Effector memory CD4-positive, alpha-beta T cell (primary cell): ENCODE measurements at regions not wholly inside any gene's neighbourhood (a gene's known extent, or its start where the extent isn't known, plus 50 kb on each side); places are given as distances from the start of the nearest gene placed in this dataset.
"Not testable (repeated sequence)": the region's sequence is repeated elsewhere in the genome, so short reads cannot be mapped to it uniquely, and the experiment has no call there.

Experiments
- DNase-seq, 3 donors: peaks; one replicate each; pipeline ENCODE4 v3.0.0-alpha.2; 2020
- H3K27ac ChIP-seq: 2 replicates; pipeline ENCODE4 v1.7.0; 2013; ENCODE audit warnings: mild to moderate bottlenecking, low read length, moderate library complexity; ENCODE audit not compliant: insufficient read depth, poor library complexity, severe bottlenecking
- H3K27me3 ChIP-seq: replicated peaks from 2 replicates; pipeline ENCODE4 v1.7.0; 2013; ENCODE audit warnings: mild to moderate bottlenecking, low read length; ENCODE audit not compliant: insufficient read depth, control insufficient read depth, poor library complexity, severe bottlenecking
- H3K36me3 ChIP-seq: 2 replicates; pipeline ENCODE4 v1.7.0; 2013; ENCODE audit warnings: mild to moderate bottlenecking, low read length, moderate library complexity; ENCODE audit not compliant: control insufficient read depth, insufficient read depth
- H3K4me1 ChIP-seq: 2 replicates; pipeline ENCODE4 v1.7.0; 2013; ENCODE audit warnings: low read length, mild to moderate bottlenecking; ENCODE audit not compliant: control insufficient read depth, insufficient read depth, poor library complexity, severe bottlenecking
- H3K4me3 ChIP-seq: 2 replicates; pipeline ENCODE4 v1.7.0; 2013; ENCODE audit warnings: low read length, low read depth, mild to moderate bottlenecking; ENCODE audit not compliant: insufficient read depth, poor library complexity, severe bottlenecking
- H3K9me3 ChIP-seq: 2 replicates; pipeline ENCODE4 v1.7.0; 2013; ENCODE audit warnings: mild to moderate bottlenecking, low read length, moderate library complexity; ENCODE audit not compliant: control insufficient read depth

GRCh38 chrX:148288451-148288850 lies 212.0 kb upstream of the AFF2 start:
- Histone ChIP-seq H3K27ac (no peak overlapping the region), H3K27me3 (no peaks in the 10 kb centered on the region), H3K36me3 (no peaks in the 10 kb centered on the region), H3K4me1 (no peaks in the 10 kb centered on the region), H3K4me3 (no peak overlapping the region), H3K9me3 (no peaks in the 10 kb centered on the region)
- no peak for DNase-seq

GRCh38 chrX:148290041-148290440 lies 210.4 kb upstream of the AFF2 start:
- H3K4me1 ChIP-seq: no peaks in the 10 kb centered on the region
- no peaks in the 10 kb centered on the region for H3K27me3 ChIP-seq
- DNase-seq: no peak
- no peaks in the 10 kb centered on the region for H3K9me3 ChIP-seq
- H3K27ac ChIP-seq: no peak overlapping the region
- H3K4me3 ChIP-seq: no peak overlapping the region
- H3K36me3 ChIP-seq: no peaks in the 10 kb centered on the region

- no peaks in the 10 kb centered on the region for H3K4me1 ChIP-seq
Observed at GRCh38 chrX:148290931-148291330, 209.5 kb upstream of the AFF2 start.

GRCh38 chrX:148298737-148299136 lies 201.7 kb upstream of the AFF2 start:
- H3K9me3 ChIP-seq: no peaks in the 10 kb centered on the region
- no peak for DNase-seq
- H3K36me3 ChIP-seq: no peaks in the 10 kb centered on the region
- H3K4me3 ChIP-seq: no peak overlapping the region
- H3K27me3 ChIP-seq: no peaks in the 10 kb centered on the region
- no peak overlapping the region for H3K27ac ChIP-seq
- no peaks in the 10 kb centered on the region for H3K4me1 ChIP-seq

More at GRCh38 chrX:148290931-148291330, 209.5 kb upstream of the AFF2 start:
- no peak for DNase-seq
- Histone ChIP-seq H3K4me3 (no peak overlapping the region), H3K36me3 (no peaks in the 10 kb centered on the region), H3K27ac (no peak overlapping the region), H3K9me3 (no peaks in the 10 kb centered on the region), H3K27me3 (no peaks in the 10 kb centered on the region)

GRCh38 chrX:148305214-148305613 lies 195.2 kb upstream of the AFF2 start:
- H3K27me3 ChIP-seq, DNase-seq, H3K4me3 ChIP-seq, H3K4me1 ChIP-seq, H3K27ac ChIP-seq, H3K36me3 ChIP-seq, H3K9me3 ChIP-seq: not testable (repeated sequence)

- no peaks in the 10 kb centered on the region for H3K27me3 ChIP-seq
- H3K9me3 ChIP-seq: no peaks in the 10 kb centered on the region
- H3K4me3 ChIP-seq: no peak overlapping the region
- DNase-seq: no peak
- no peaks in the 10 kb centered on the region for H3K36me3 ChIP-seq
- peaks cover 22% of the 10 kb centered on the region for H3K4me1 ChIP-seq
- H3K27ac ChIP-seq: no peak overlapping the region
Observed at GRCh38 chrX:148309413-148309812, 191.0 kb upstream of the AFF2 start.

GRCh38 chrX:148310426-148311165 lies 189.8 kb upstream of the AFF2 start:
- Histone ChIP-seq H3K27ac (peak overlapping the region; percentile 2), H3K9me3 (no peaks in the 10 kb centered on the region), H3K4me1 (peaks cover 22% of the 10 kb centered on the region), H3K4me3 (no peak overlapping the region), H3K27me3 (no peaks in the 10 kb centered on the region), H3K36me3 (no peaks in the 10 kb centered on the region)
- DNase-seq: peak; percentile 3 to 27 (median 26)

GRCh38 chrX:148311544-148311943 lies 188.9 kb upstream of the AFF2 start:
- Histone ChIP-seq H3K4me3 (no peak overlapping the region), H3K9me3 (no peaks in the 10 kb centered on the region), H3K4me1 (peaks cover 22% of the 10 kb centered on the region), H3K27ac (no peak overlapping the region), H3K36me3 (no peaks in the 10 kb centered on the region), H3K27me3 (no peaks in the 10 kb centered on the region)
- DNase-seq: no peak

- Histone ChIP-seq H3K27ac (no peak overlapping the region), H3K4me1 (peaks cover 18% of the 10 kb centered on the region), H3K4me3 (no peak overlapping the region), H3K9me3 (no peaks in the 10 kb centered on the region), H3K27me3 (no peaks in the 10 kb centered on the region), H3K36me3 (no peaks in the 10 kb centered on the region)
- DNase-seq: no peak
Observed at GRCh38 chrX:148314876-148315275, 185.5 kb upstream of the AFF2 start.

- no peaks in the 10 kb centered on the region for H3K9me3 ChIP-seq
- H3K27me3 ChIP-seq: no peaks in the 10 kb centered on the region
- no peak overlapping the region for H3K4me3 ChIP-seq
- no peak overlapping the region for H3K27ac ChIP-seq
- no peaks in the 10 kb centered on the region for H3K36me3 ChIP-seq
- peaks cover 4% of the 10 kb centered on the region for H3K4me1 ChIP-seq
- no peak for DNase-seq
Observed at GRCh38 chrX:148316446-148316845, 184.0 kb upstream of the AFF2 start.
